Esophagus (tissue), 2 donors: ENCODE measurements at regions not wholly inside any gene's neighbourhood (a gene's known extent, or its start where the extent isn't known, plus 50 kb on each side); places are given as distances from the start of the nearest gene placed in this dataset.
A peak's percentile ranks its signal among the peaks of the same experiment; 100 is the strongest.
"Not testable (repeated sequence)": the region's sequence is repeated elsewhere in the genome, so short reads cannot be mapped to it uniquely, and the experiment has no call there.

ENCODE experiments used
- H3K27ac ChIP-seq, 2 donors: one replicate each; pipeline ENCODE4 v1.5.1; 2013; ENCODE audit warnings: low read depth in 2 of 2, mild to moderate bottlenecking in 2 of 2, inconsistent platforms in 1 of 2, low read length in 1 of 2, moderate library complexity in 1 of 2
- H3K27me3 ChIP-seq, 2 donors: one replicate each; pipeline ENCODE4 v1.6.1; 2013; ENCODE audit warnings: low read length in 2 of 2, control low read depth in 1 of 2, mild to moderate bottlenecking in 1 of 2; ENCODE audit not compliant: insufficient read depth in 2 of 2, control insufficient read depth in 1 of 2
- H3K36me3 ChIP-seq, 2 donors: one replicate each; pipeline ENCODE4 v1.6.1; 2013; ENCODE audit warnings: low read length in 1 of 2; ENCODE audit not compliant: control insufficient read depth in 2 of 2, insufficient read depth in 2 of 2
- H3K4me1 ChIP-seq, 2 donors: one replicate each; pipeline ENCODE4 v1.6.1; 2013; ENCODE audit warnings: low read length in 1 of 2; ENCODE audit not compliant: control insufficient read depth in 2 of 2, insufficient read depth in 2 of 2
- H3K4me3 ChIP-seq, 2 donors: one replicate each; pipeline ENCODE4 v1.5.1; 2013; ENCODE audit warnings: low read length in 2 of 2, mild to moderate bottlenecking in 2 of 2, low read depth in 1 of 2, moderate library complexity in 1 of 2
- H3K9me3 ChIP-seq, 2 donors: one replicate each; pipeline ENCODE4 v1.6.1; 2013; ENCODE audit warnings: mild to moderate bottlenecking in 2 of 2, low read depth in 1 of 2, low read length in 1 of 2, moderate library complexity in 1 of 2; ENCODE audit not compliant: control insufficient read depth in 2 of 2, insufficient read depth in 1 of 2
- WGBS, 2 donors: extraction: QIAGEN DNeasy Blood & Tissue Kit; methylation state at CpG; one replicate each; pipeline ENCODE4 v1.1.7; 2013; 5-methylcytosine and 5-hydroxymethylcytosine counted together
- donor health status: healthy with polysubstance abuse.
- donor health status: Bipolar disorder and iron deficiency.

GRCh38 chr3:87121856-87122255 lies 105.3 kb upstream of the CHMP2B start:
- Histone ChIP-seq H3K27ac (no peak overlapping the region), H3K4me1 (no peaks in the 10 kb centered on the region), H3K9me3 (no peaks in the 10 kb centered on the region), H3K36me3 (no peaks in the 10 kb centered on the region), H3K4me3 (no peak overlapping the region), H3K27me3 (no peaks in the 10 kb centered on the region)
- WGBS, 2 donors: 57 to 69% methylated on average over 2 of the region's 2 CpGs

- no peak overlapping the region for H3K4me3 ChIP-seq
- H3K36me3 ChIP-seq: no peaks in the 10 kb centered on the region
- no peaks in the 10 kb centered on the region for H3K9me3 ChIP-seq
- no peaks in the 10 kb centered on the region for H3K27me3 ChIP-seq
- no peaks in the 10 kb centered on the region for H3K4me1 ChIP-seq
- 62 to 80% methylated on average over 2 of the region's 2 CpGs for WGBS, 2 donors
- H3K27ac ChIP-seq: no peak overlapping the region
Measured at GRCh38 chr3:87120881-87121280, 106.2 kb upstream of the CHMP2B start.

DNA sequence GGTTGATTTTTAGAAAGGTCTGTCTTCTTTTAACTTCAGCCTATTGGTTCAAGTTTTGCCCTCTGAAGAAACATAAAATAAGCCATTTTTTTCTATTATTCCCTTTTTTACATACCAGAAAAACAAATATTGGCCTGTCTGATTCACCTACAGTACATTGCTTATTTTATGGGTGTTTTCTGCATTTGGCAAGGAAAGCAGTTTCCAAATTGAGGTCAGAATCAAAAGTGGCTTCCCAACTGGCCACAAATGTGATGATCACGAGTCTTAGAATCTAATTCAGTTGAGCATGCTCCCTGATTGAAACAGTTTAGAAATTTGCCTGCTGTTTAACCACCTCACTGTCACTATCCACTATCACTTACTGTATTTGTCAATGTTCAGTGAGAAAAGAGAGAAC lies 106.9 kb upstream of the CHMP2B start:
- Histone ChIP-seq H3K36me3 (no peaks in the 10 kb centered on the region), H3K4me3 (no peak overlapping the region), H3K4me1 (no peaks in the 10 kb centered on the region), H3K27me3 (no peaks in the 10 kb centered on the region), H3K27ac (no peak overlapping the region), H3K9me3 (no peaks in the 10 kb centered on the region)
- WGBS, 2 donors: 54 to 65% methylated on average over 1 of the region's 1 CpG

DNA sequence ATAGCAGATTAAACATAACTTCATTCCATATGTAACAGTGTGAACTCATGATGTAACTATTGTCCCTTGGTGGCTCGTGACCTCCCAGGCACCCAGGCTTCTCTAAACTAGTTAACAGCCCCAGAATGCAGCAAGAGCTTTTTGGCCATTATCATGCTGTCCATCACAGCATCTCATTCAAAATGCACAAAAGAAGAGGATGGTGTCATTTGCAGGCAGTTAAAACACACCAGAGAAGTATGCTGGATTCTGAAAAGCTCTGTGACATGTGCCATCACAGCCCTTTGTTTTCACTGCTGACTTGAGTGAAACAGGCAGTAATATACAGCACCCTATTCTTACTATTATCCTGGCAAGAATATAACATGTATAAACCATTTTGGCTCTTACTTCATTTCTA lies 117.6 kb upstream of the CHMP2B start:
- Histone ChIP-seq H3K4me1 (no peaks in the 10 kb centered on the region), H3K36me3 (no peaks in the 10 kb centered on the region), H3K9me3 (no peaks in the 10 kb centered on the region), H3K27ac (no peak overlapping the region), H3K27me3 (no peaks in the 10 kb centered on the region), H3K4me3 (no peak overlapping the region)
- WGBS, 2 donors: 57 to 60% methylated on average over 1 of the region's 1 CpG

- Histone ChIP-seq H3K27me3 (no peaks in the 10 kb centered on the region), H3K4me3 (no peak overlapping the region), H3K27ac (no peak overlapping the region), H3K4me1 (no peaks in the 10 kb centered on the region), H3K9me3 (no peaks in the 10 kb centered on the region), H3K36me3 (no peaks in the 10 kb centered on the region)
- WGBS, 2 donors: 67 to 68% methylated on average over 6 of the region's 6 CpGs
Measured at GRCh38 chr3:87101861-87102625, 111.1 kb upstream of the VGLL3 start.

DNA sequence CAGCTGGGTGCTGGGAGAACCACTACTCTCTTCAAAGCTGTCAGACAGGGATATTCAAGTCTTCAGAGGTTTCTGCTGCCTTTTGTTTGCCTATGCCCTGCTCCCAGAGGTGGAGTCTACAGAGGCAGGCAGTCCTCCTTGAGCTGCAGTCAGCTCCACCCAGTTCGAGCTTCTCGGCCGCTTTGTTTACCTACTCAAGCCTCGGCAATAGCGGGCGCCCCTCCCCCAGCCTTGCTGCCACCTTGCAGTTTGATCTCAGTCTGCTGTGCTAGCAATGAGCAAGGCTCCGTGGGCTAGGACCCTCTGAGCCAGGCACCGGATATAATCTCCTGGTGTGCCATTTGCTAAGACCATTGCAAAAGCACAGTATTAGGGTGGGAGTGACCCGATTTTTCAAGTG lies 106.8 kb upstream of the VGLL3 start:
- not testable (repeated sequence) for H3K36me3 ChIP-seq, H3K9me3 ChIP-seq, H3K4me3 ChIP-seq, H3K4me1 ChIP-seq, H3K27me3 ChIP-seq, H3K27ac ChIP-seq
- WGBS, 2 donors: 93 to 96% methylated on average over 9 of the region's 9 CpGs

- no peaks in the 10 kb centered on the region for H3K27me3 ChIP-seq
- no peaks in the 10 kb centered on the region for H3K36me3 ChIP-seq
Measured at GRCh38 chr3:87090631-87091030, 99.7 kb upstream of the VGLL3 start.

DNA sequence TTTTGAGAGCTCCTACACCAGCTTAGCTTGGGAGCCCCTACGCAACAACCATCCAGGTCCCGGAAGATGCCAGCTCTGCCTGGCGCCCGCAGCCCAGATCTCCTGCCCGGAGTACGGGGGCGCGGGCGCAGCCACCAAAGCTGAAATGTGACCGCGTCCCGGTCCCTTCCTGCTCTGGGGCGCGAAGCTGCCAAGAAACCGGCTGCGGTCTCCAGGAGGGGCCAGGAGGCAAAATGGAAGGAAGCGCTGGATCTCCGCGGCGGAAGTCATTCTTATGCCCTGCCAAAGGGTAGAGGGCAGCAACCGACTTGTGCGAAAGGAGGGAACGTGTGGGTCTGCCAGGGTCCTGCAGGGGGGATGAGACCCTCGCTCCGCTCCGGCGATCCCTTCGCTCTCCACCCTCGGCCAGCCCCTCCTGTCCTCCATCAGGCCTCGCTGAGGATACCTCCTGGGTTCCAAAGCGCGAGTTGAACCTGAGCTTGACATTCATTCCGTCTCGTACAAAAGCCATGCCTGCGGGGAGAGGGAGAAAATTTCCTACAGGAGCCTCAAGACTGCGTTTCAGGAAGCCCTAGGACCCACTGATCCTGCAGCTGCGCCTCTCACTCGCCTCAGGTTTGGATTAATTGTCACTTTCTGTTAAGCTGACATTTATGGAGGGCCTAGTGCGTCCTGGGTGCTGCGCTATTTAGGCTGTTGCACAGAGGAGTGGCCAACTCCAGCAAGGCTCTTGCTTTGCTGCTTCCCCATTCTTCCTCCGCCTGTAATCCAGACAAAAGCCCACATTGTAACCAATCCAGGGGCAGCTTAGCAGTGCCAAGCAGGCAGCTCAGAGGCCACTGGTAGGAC lies 98.3 kb upstream of the VGLL3 start:
- H3K27ac ChIP-seq: peak overlapping the region; percentile 71 to 75
- no peaks in the 10 kb centered on the region for H3K4me1 ChIP-seq
- no peaks in the 10 kb centered on the region for H3K27me3 ChIP-seq
- H3K4me3 ChIP-seq: peak overlapping the region; percentile 49 to 67
- no peaks in the 10 kb centered on the region for H3K9me3 ChIP-seq
- no peaks in the 10 kb centered on the region for H3K36me3 ChIP-seq
- WGBS, 2 donors: 5% methylated on average over 41 of the region's 41 CpGs

More at GRCh38 chr3:87090631-87091030, 99.7 kb upstream of the VGLL3 start:
- no peak overlapping the region for H3K27ac ChIP-seq
- H3K4me1 ChIP-seq: no peaks in the 10 kb centered on the region
- no peak overlapping the region for H3K4me3 ChIP-seq
- H3K9me3 ChIP-seq: no peaks in the 10 kb centered on the region

- Histone ChIP-seq H3K9me3 (no peaks in the 10 kb centered on the region), H3K36me3 (no peaks in the 10 kb centered on the region), H3K27ac (peak overlapping the region; percentile 71 to 75), H3K4me3 (peak overlapping the region; percentile 49 to 67), H3K4me1 (no peaks in the 10 kb centered on the region), H3K27me3 (no peaks in the 10 kb centered on the region)
- WGBS, 2 donors: 45 to 51% methylated on average over 15 of the region's 15 CpGs
Measured at GRCh38 chr3:87088430-87088992, 97.6 kb upstream of the VGLL3 start.
